ENCODE measurements at regions not wholly inside any gene's neighbourhood (a gene's known extent, or its start where the extent isn't known, plus 50 kb on each side); places are given as distances from the start of the nearest gene placed in this dataset.

DNA sequence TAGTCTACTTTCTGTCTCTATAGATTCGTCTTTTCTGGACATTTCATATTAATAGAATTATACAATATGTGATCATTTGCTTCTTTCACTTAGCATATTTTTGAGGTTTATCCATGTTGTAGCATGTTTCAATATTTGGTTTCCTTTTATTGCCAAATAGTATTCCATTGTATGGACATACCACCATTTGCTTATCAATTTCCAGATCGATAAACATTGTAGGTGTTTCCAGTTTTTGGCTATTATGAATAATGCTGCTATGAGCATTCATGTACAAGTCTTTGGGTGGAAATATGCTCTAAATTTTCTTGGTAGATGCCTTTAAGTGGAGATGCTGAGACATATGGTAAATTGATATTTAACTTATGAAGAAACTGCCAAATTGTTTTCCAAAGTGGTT, 114.1 kb downstream of the RND3 start (continued):
- TF ChIP-seq ZNF436 (CRISPR knock-in tag; IDR thresholded peaks at IDR 0.05), result no peak
- TF ChIP-seq, protein P1, sequence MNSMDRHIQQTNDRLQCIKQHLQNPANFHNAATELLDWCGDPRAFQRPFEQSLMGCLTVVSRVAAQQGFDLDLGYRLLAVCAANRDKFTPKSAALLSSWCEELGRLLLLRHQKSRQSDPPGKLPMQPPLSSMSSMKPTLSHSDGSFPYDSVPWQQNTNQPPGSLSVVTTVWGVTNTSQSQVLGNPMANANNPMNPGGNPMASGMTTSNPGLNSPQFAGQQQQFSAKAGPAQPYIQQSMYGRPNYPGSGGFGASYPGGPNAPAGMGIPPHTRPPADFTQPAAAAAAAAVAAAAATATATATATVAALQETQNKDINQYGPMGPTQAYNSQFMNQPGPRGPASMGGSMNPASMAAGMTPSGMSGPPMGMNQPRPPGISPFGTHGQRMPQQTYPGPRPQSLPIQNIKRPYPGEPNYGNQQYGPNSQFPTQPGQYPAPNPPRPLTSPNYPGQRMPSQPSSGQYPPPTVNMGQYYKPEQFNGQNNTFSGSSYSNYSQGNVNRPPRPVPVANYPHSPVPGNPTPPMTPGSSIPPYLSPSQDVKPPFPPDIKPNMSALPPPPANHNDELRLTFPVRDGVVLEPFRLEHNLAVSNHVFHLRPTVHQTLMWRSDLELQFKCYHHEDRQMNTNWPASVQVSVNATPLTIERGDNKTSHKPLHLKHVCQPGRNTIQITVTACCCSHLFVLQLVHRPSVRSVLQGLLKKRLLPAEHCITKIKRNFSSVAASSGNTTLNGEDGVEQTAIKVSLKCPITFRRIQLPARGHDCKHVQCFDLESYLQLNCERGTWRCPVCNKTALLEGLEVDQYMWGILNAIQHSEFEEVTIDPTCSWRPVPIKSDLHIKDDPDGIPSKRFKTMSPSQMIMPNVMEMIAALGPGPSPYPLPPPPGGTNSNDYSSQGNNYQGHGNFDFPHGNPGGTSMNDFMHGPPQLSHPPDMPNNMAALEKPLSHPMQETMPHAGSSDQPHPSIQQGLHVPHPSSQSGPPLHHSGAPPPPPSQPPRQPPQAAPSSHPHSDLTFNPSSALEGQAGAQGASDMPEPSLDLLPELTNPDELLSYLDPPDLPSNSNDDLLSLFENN (IDR thresholded peaks at IDR 0.05; ENCODE audit: low read depth in 2 of 2, low read length in 2 of 2), result no peak
- TF ChIP-seq SP1 (CRISPR knock-in tag; IDR thresholded peaks at IDR 0.05), result no peak
- TF ChIP-seq, protein P2, sequence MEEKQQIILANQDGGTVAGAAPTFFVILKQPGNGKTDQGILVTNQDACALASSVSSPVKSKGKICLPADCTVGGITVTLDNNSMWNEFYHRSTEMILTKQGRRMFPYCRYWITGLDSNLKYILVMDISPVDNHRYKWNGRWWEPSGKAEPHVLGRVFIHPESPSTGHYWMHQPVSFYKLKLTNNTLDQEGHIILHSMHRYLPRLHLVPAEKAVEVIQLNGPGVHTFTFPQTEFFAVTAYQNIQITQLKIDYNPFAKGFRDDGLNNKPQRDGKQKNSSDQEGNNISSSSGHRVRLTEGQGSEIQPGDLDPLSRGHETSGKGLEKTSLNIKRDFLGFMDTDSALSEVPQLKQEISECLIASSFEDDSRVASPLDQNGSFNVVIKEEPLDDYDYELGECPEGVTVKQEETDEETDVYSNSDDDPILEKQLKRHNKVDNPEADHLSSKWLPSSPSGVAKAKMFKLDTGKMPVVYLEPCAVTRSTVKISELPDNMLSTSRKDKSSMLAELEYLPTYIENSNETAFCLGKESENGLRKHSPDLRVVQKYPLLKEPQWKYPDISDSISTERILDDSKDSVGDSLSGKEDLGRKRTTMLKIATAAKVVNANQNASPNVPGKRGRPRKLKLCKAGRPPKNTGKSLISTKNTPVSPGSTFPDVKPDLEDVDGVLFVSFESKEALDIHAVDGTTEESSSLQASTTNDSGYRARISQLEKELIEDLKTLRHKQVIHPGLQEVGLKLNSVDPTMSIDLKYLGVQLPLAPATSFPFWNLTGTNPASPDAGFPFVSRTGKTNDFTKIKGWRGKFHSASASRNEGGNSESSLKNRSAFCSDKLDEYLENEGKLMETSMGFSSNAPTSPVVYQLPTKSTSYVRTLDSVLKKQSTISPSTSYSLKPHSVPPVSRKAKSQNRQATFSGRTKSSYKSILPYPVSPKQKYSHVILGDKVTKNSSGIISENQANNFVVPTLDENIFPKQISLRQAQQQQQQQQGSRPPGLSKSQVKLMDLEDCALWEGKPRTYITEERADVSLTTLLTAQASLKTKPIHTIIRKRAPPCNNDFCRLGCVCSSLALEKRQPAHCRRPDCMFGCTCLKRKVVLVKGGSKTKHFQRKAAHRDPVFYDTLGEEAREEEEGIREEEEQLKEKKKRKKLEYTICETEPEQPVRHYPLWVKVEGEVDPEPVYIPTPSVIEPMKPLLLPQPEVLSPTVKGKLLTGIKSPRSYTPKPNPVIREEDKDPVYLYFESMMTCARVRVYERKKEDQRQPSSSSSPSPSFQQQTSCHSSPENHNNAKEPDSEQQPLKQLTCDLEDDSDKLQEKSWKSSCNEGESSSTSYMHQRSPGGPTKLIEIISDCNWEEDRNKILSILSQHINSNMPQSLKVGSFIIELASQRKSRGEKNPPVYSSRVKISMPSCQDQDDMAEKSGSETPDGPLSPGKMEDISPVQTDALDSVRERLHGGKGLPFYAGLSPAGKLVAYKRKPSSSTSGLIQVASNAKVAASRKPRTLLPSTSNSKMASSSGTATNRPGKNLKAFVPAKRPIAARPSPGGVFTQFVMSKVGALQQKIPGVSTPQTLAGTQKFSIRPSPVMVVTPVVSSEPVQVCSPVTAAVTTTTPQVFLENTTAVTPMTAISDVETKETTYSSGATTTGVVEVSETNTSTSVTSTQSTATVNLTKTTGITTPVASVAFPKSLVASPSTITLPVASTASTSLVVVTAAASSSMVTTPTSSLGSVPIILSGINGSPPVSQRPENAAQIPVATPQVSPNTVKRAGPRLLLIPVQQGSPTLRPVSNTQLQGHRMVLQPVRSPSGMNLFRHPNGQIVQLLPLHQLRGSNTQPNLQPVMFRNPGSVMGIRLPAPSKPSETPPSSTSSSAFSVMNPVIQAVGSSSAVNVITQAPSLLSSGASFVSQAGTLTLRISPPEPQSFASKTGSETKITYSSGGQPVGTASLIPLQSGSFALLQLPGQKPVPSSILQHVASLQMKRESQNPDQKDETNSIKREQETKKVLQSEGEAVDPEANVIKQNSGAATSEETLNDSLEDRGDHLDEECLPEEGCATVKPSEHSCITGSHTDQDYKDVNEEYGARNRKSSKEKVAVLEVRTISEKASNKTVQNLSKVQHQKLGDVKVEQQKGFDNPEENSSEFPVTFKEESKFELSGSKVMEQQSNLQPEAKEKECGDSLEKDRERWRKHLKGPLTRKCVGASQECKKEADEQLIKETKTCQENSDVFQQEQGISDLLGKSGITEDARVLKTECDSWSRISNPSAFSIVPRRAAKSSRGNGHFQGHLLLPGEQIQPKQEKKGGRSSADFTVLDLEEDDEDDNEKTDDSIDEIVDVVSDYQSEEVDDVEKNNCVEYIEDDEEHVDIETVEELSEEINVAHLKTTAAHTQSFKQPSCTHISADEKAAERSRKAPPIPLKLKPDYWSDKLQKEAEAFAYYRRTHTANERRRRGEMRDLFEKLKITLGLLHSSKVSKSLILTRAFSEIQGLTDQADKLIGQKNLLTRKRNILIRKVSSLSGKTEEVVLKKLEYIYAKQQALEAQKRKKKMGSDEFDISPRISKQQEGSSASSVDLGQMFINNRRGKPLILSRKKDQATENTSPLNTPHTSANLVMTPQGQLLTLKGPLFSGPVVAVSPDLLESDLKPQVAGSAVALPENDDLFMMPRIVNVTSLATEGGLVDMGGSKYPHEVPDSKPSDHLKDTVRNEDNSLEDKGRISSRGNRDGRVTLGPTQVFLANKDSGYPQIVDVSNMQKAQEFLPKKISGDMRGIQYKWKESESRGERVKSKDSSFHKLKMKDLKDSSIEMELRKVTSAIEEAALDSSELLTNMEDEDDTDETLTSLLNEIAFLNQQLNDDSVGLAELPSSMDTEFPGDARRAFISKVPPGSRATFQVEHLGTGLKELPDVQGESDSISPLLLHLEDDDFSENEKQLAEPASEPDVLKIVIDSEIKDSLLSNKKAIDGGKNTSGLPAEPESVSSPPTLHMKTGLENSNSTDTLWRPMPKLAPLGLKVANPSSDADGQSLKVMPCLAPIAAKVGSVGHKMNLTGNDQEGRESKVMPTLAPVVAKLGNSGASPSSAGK (IDR thresholded peaks at IDR 0.05), result no peak
- no peak for TF ChIP-seq NFXL1 (CRISPR knock-in tag; IDR thresholded peaks at IDR 0.05)

Data from K562 (cell line).